ENCODE measurements at regions not wholly inside any gene's neighbourhood (a gene's known extent, or its start where the extent isn't known, plus 50 kb on each side); places are given as distances from the start of the nearest gene placed in this dataset.

DNA sequence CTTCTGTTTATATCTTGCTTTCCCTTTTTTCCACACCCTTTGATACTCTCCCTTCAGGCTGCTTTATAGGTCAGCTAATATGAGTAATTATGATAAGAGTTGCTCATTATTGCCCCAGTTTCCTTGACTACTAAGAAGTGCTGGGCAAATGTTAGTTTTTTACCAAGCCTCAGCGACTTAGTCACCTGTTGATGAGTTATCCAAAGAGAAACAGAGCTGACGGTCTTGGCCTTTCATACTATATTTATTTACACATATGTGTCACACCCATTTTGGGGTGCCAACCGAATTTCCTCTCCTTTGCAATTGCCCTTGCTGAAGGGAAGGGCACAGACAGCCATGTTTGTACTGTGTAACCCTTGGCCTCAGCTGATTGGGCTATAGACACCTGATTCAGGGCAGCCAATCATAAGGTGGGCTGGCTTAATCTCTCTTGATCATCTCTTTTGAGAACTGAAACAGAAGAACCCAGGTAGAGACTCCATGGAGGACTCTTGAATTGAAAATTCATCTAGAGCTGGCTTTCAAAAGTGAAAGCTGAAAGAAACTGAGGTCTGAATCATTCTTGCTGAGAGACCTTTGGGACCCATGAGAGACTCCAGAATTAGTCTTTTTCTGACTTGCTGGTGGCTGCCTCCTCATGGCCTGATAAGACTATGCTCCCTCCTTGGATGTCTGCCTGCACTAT is 111.7 kb upstream of the RPS6KA3 start:
- DNase-seq (ENCODE audit: low spot score), result no peak

GRCh38 chrX:20374900-20375438 is 108.3 kb upstream of the RPS6KA3 start:
- no peak for DNase-seq (ENCODE audit: low spot score)

DNA sequence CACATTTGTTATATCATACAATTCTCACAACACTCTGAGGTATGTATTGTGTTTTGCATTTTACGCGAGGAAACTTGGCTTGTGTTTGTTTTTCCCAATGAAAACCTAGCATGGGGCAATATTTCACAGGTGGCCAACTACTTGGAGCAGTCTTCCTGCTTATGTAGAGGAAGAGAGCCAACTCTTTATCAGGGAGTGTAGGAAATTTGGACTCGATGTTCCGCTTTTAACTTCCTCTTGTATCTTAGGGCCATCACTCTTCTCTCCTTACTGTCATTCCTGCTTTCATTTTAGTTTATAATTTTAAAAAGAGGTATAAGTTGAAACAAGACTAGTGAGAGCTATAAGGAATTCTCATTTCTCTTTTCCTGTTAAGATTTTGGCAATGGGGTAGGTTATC is 107.7 kb upstream of the RPS6KA3 start:
- no peak for DNase-seq (ENCODE audit: low spot score)

- DNase-seq (ENCODE audit: low spot score), result no peak
These were observed 106.4 kb upstream of the RPS6KA3 start for GRCh38 chrX:20373063-20373462.

DNA sequence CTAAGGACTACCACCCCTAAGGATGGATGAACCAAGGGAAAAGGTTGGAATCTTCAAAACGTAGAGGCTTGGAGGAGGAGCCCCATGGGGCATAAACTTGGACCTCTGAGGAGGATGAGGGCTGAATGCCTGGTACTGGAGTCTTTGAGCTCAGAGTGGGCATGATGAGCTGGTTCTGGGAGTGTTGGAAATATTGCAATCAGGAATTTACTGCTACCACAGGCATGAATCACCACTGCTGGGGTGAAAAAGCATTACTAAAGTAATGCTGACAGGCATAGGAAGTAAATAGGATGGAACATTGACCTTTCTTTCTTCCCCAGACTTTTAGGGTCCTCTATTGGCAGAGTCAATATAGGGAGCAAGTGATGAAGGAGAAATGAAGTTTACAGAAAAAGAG is 105.8 kb upstream of the RPS6KA3 start:
- no peak for DNase-seq (ENCODE audit: low spot score)

DNA sequence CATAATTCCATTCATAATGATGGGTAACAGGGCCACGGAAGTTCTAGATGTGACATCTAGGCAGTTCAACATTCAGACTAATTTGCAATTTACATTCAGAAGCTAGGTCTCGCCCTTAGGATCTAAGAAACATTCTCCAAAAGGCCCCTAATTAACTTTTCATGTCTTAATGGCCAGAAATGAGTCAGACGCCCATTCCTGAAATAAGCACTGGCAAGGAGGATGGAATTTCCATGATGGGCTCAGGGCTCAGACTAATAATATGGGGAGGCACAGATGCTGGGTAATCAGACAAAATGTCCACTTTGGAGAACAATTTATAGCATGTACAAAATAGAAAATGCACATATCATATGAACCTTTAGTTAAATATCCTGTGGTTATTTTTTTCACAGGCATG is 102.8 kb upstream of the RPS6KA3 start:
- no peak for DNase-seq (ENCODE audit: low spot score)

DNA sequence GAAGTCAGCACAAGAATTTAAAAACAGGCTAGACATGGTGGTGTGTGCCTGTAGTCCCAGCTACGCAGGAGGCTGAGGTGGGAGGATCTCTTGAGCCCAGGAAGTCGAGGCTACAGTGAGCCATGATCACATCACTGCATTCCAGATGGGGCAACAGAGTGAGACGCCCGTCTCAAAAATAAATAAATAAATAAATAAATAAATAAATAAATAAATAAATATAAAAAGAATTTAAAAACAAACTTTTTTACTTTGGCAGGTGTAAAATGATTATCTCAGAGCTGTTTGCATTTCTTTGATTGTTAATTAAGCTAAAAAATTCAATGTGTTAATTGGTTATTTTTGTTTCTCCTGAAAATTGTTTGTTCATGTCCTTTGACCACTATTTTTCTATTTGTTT is 97.5 kb upstream of the RPS6KA3 start:
- DNase-seq (ENCODE audit: low spot score), result no peak

DNA sequence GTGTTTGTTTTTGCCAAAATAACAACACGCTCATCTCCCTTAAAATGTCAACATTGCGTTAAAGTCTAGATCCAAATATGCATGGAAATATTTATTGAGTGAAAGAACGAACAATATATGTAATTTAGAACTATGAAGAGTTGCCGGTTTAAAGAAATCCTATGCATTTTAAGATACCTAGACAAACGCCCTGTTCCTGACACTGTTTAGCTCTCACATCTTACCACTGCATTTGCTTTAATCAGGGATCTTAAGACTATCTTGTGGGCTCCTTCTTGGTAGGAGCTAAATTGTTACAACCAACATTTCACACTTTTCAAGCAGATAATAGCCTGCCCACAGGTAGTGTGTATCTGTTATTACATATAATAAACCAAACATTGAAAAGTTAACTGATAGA is 96.6 kb upstream of the RPS6KA3 start:
- no peak for DNase-seq (ENCODE audit: low spot score)

DNA sequence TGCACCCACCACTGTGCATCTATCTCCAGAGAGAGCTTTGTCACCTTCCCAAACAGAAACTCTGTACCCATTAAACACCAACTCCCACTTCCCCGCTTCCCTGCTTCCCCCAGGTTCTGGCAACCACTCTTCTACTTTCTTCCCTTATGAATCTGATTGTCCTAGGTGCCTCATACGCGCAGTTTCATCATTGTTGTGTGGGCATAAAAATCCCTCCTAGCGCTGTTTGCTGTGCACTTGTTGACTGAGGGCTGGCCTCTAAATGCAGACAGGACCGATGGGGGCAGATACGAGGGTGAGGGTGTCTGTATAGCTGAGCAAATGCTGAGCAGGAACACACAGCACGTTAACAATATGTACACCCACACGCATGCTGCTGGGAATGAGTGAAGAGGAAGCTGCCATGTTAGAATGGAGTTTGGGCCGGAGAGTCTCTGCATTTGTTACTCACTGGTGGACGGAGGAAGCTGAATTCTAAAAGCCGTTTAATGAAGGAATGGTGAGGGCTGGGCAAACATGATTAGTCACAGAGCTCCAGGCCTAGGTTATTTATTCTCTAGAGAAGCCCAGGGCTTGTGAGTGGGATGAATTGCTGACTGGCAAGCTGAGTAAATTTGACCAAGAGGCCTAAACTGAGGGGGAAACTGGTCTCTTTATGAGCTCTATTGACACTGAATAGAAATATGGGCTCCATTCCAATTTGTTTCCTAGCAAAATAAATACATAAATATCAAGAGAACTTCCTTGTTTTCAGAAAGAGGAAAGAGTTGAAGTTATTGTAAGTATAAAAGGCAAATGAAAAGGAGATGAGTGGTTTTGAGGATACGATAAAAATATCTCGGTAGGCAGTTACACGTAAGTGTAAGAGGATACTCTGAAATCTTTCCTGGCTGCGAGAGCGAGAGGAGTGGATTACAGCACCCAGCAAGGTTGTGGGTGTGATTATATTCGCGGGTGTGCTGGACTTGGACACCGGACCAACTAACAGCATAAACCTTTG is 95.9 kb upstream of the RPS6KA3 start:
- peak; percentile 45 for DNase-seq (ENCODE audit: low spot score)

- no peak for DNase-seq (ENCODE audit: low spot score)
These were observed 95.2 kb upstream of the RPS6KA3 start for GRCh38 chrX:20361890-20362262.

DNA sequence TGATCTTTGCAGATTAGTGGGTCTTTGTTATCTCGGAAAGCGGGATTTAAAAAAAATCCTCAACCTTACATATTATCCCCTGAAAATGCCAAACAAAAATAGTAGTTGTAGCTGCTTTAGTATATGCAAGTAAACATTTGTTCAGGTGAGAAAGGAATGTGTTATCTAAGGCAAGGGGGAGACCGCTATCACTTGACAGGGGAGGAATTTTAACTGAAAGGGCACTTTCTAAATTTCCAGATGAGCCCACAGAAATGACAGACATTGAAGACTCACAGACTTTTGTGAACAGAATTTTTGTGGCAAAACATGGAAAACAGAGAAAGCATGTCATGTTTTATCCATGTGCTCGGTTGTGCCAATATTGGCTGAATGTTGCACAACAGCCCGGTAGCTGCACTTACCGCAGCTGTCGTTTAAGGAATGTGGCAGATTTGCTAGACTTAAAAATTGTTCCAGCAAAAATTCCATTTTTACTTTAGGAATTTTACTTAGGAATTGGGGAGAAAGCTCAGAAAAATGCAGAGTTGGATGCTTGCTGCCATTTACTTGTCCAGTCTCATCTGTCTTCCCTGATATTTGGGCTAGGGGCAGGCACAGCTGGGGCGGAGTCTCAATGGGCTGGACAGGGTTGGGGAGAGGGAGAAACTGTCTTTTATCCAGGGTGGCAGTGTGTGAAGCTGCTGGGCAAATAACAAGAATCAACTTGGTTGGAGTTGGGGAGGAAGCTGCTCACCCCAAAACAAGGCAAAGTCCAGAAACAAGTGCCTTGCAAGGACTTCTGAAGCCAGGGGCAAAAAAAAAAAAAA is 94.6 kb upstream of the RPS6KA3 start:
- no peak for DNase-seq (ENCODE audit: low spot score)

DNA sequence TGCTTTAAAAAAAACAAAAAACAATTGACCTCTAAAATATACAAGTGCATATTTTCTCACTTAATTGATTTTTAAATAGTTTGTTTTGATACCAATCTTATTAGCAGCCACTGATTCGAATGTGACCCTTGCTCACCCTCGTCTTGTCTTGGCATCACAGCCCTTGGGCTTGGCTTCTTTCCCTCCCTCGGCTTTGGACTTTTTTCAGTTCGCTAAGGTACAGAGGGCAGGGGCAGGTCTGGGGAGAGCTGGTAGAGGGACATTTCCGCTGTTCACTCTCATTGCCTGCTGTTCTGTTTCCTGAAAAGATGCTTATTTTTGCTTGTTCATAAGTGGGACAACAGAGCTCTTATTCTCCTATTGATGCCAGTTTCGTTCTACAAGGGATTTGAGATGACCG is 88.5 kb upstream of the RPS6KA3 start:
- DNase-seq (ENCODE audit: low spot score), result no peak

- DNase-seq (ENCODE audit: low spot score), result no peak
These were observed 87.8 kb upstream of the RPS6KA3 start for GRCh38 chrX:20354505-20354904.

GRCh38 chrX:20352935-20353336 is 86.2 kb upstream of the RPS6KA3 start:
- no peak for DNase-seq (ENCODE audit: low spot score)

GRCh38 chrX:20352504-20352903 is 85.8 kb upstream of the RPS6KA3 start:
- DNase-seq (ENCODE audit: low spot score), result no peak

GRCh38 chrX:20350596-20350995 is 83.9 kb upstream of the RPS6KA3 start:
- no peak for DNase-seq (ENCODE audit: low spot score)

DNA sequence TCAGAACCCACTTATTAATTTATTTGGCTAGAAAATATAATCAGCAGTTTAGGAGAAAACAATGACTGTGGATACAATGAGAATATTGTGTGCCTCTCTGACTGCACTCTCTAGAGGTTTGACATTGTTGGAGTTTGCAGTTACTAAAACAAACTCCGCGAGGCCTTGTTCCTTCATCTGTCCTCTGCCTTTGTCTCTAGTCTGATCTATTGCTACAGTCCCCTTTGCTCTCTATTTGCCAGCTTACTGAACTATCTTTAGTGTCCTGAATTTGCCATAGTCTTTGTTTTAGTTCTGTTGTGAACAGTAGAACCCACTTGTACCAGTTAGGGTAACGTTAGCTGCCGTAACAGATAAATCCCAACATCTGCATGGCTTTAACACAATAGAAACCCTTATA is 81.4 kb upstream of the RPS6KA3 start:
- no peak for DNase-seq (ENCODE audit: low spot score)

- DNase-seq (ENCODE audit: low spot score), result no peak
These were observed 80.8 kb upstream of the RPS6KA3 start for GRCh38 chrX:20347481-20347880.

GRCh38 chrX:20333672-20334071 is 67.0 kb upstream of the RPS6KA3 start:
- DNase-seq (ENCODE audit: low spot score), result no peak

GRCh38 chrX:20330545-20330944 is 63.8 kb upstream of the RPS6KA3 start:
- DNase-seq (ENCODE audit: low spot score), result no peak

DNA sequence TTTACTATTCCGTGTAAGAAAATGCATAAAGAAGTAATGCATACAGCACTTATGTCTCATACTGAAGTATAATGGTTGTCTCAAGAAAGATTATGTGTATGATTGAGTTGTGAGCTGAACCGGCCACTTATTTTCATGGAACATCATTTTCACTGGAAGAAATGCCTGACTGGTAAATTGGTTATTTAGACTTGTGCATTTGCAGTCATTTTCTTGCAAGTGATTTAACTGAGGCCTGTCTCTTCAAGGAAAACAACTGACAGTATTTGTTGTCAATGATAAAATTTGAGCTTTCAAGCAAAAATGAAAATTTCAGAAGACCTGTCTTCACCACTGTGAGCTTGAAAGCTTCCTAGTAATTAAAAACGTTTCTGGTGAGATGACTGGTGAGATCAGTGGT is 62.7 kb upstream of the RPS6KA3 start:
- DNase-seq (ENCODE audit: low spot score), result no peak

DNA sequence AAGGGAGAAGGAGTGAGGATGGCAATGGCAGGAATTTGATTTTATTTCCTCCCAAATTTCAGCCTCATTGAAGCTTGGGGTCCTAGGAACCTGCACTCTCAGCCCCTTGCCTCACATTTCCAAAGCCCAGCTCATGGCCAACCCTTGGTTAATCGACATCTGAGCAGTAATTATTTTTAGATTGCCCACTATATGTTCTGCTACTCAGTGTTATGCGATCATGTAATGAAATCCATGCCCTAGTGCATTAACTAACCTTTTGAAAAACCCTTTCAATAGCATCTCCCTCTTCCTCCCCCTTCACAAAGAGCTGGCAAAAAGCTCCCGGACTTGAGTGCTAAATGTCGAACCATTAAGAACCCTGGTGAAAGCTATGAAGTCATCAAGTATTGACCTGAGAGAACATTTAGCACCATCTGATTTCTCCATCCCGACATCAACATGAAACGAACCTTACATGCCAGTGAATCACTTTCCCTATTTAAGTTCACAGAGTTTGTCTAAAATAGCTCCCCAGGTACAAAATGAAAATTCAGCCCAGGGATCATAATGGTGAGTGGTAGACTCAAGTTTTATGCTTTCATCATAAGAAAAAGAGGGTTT is 59.2 kb upstream of the RPS6KA3 start:
- DNase-seq (ENCODE audit: low spot score), result no peak
